ENCODE measurements at regions not wholly inside any gene's neighbourhood (a gene's known extent, or its start where the extent isn't known, plus 50 kb on each side); places are given as distances from the start of the nearest gene placed in this dataset.

GRCh38 chr4:14844061-14844460 is 158.2 kb upstream of the CPEB2 start:
- no CpG with 5 or more reads among the region's 4 CpGs for WGBS (ENCODE audit: extremely low coverage, insufficient coverage, insufficient read length)
- Histone ChIP-seq H2BK120ac (ENCODE audit: insufficient read depth, low read length, poor library complexity) (no peak overlapping the region), H3K9ac (ENCODE audit: low read length) (no peak overlapping the region)

GRCh38 chr4:14848229-14848628 is 154.1 kb upstream of the CPEB2 start:
- Histone ChIP-seq H3K4me3 (ENCODE audit: low read depth, low read length) (no peak overlapping the region), H2AK5ac (ENCODE audit: low read length) (no peak overlapping the region), H3K36me3 (ENCODE audit: control insufficient read depth in 1 of 2, insufficient read depth in 2 of 2, low read length in 2 of 2) (no peaks in the 10 kb centered on the region), H3K27me3 (ENCODE audit: insufficient read depth, low read length) (no peaks in the 10 kb centered on the region), H4K91ac (ENCODE audit: low read depth, low read length) (no peak overlapping the region), H2BK120ac (ENCODE audit: insufficient read depth, low read length, poor library complexity) (no peak overlapping the region), H3K9me3 (ENCODE audit: insufficient read depth, low read depth, low read length) (no peaks in the 10 kb centered on the region), H3K23ac (ENCODE audit: low read length) (no peak overlapping the region), H3K79me2 (ENCODE audit: control insufficient read depth, insufficient read depth, low read length, poor library complexity) (no peaks in the 10 kb centered on the region), H3K4ac (ENCODE audit: low read depth, low read length) (no peak overlapping the region), H3K14ac (ENCODE audit: low read length) (no peak overlapping the region), H4K8ac (ENCODE audit: low read depth, low read length) (no peak overlapping the region), H3K4me1 (ENCODE audit: control insufficient read depth in 1 of 2, insufficient read depth in 2 of 2, low read length in 2 of 2) (no peaks in the 10 kb centered on the region), H3K4me2 (ENCODE audit: low read length) (no peak overlapping the region), H3K79me1 (ENCODE audit: low read length) (no peaks in the 10 kb centered on the region), H4K12ac (ENCODE audit: low read depth, low read length) (no peak overlapping the region), H2BK5ac (ENCODE audit: low read depth, low read length, poor library complexity) (no peak overlapping the region), H3K18ac (ENCODE audit: low read length) (no peak overlapping the region), H3K27ac (ENCODE audit: low read depth, low read length) (no peak overlapping the region), H2AFZ (ENCODE audit: insufficient read depth, low read length, poor library complexity) (no peak overlapping the region), H2BK12ac (ENCODE audit: low read length) (no peak overlapping the region), H3K9ac (ENCODE audit: low read length) (no peak overlapping the region)
- no peak for DNase-seq
- WGBS (ENCODE audit: extremely low coverage, insufficient coverage, insufficient read length) = no CpG with 5 or more reads among the region's 2 CpGs

More at GRCh38 chr4:14844061-14844460, 158.2 kb upstream of the CPEB2 start:
- DNase-seq = no peak
- Histone ChIP-seq H3K4ac (ENCODE audit: low read depth, low read length) (no peak overlapping the region), H3K27me3 (ENCODE audit: insufficient read depth, low read length) (no peaks in the 10 kb centered on the region), H3K4me3 (ENCODE audit: low read depth, low read length) (no peak overlapping the region), H2BK5ac (ENCODE audit: low read depth, low read length, poor library complexity) (no peak overlapping the region), H2AK5ac (ENCODE audit: low read length) (no peak overlapping the region), H3K36me3 (ENCODE audit: control insufficient read depth in 1 of 2, insufficient read depth in 2 of 2, low read length in 2 of 2) (no peaks in the 10 kb centered on the region), H3K18ac (ENCODE audit: low read length) (no peak overlapping the region), H3K9me3 (ENCODE audit: insufficient read depth, low read depth, low read length) (no peaks in the 10 kb centered on the region), H3K23ac (ENCODE audit: low read length) (no peak overlapping the region), H2AFZ (ENCODE audit: insufficient read depth, low read length, poor library complexity) (no peak overlapping the region), H3K27ac (ENCODE audit: low read depth, low read length) (no peak overlapping the region), H3K4me1 (ENCODE audit: control insufficient read depth in 1 of 2, insufficient read depth in 2 of 2, low read length in 2 of 2) (no peaks in the 10 kb centered on the region), H3K79me2 (ENCODE audit: control insufficient read depth, insufficient read depth, low read length, poor library complexity) (no peaks in the 10 kb centered on the region), H3K14ac (ENCODE audit: low read length) (no peak overlapping the region), H3K79me1 (ENCODE audit: low read length) (no peaks in the 10 kb centered on the region), H4K91ac (ENCODE audit: low read depth, low read length) (no peak overlapping the region), H3K4me2 (ENCODE audit: low read length) (no peak overlapping the region), H2BK12ac (ENCODE audit: low read length) (no peak overlapping the region), H4K12ac (ENCODE audit: low read depth, low read length) (no peak overlapping the region), H4K8ac (ENCODE audit: low read depth, low read length) (no peak overlapping the region)

GRCh38 chr4:14850455-14851097 is 151.7 kb upstream of the CPEB2 start:
- WGBS (ENCODE audit: extremely low coverage, insufficient coverage, insufficient read length) = no CpG with 5 or more reads among the region's 1 CpG
- no peaks in the 10 kb centered on the region for H3K79me2 ChIP-seq (ENCODE audit: control insufficient read depth, insufficient read depth, low read length, poor library complexity)

GRCh38 chr4:14853176-14853943 is 148.9 kb upstream of the CPEB2 start:
- Histone ChIP-seq H3K27me3 (ENCODE audit: insufficient read depth, low read length) (no peaks in the 10 kb centered on the region), H4K8ac (ENCODE audit: low read depth, low read length) (no peak overlapping the region), H3K4me2 (ENCODE audit: low read length) (no peak overlapping the region), H3K9me3 (ENCODE audit: insufficient read depth, low read depth, low read length) (no peaks in the 10 kb centered on the region), H2BK12ac (ENCODE audit: low read length) (no peak overlapping the region), H3K23ac (ENCODE audit: low read length) (no peak overlapping the region), H3K27ac (ENCODE audit: low read depth, low read length) (no peak overlapping the region), H4K91ac (ENCODE audit: low read depth, low read length) (no peak overlapping the region), H2BK5ac (ENCODE audit: low read depth, low read length, poor library complexity) (no peak overlapping the region), H3K9ac (ENCODE audit: low read length) (no peak overlapping the region), H3K79me2 (ENCODE audit: control insufficient read depth, insufficient read depth, low read length, poor library complexity) (no peaks in the 10 kb centered on the region), H3K79me1 (ENCODE audit: low read length) (no peaks in the 10 kb centered on the region), H3K4me3 (ENCODE audit: low read depth, low read length) (no peak overlapping the region), H3K14ac (ENCODE audit: low read length) (no peak overlapping the region), H3K4ac (ENCODE audit: low read depth, low read length) (no peak overlapping the region), H2BK120ac (ENCODE audit: insufficient read depth, low read length, poor library complexity) (no peak overlapping the region), H3K36me3 (ENCODE audit: control insufficient read depth in 1 of 2, insufficient read depth in 2 of 2, low read length in 2 of 2) (no peaks in the 10 kb centered on the region), H3K4me1 (ENCODE audit: control insufficient read depth in 1 of 2, insufficient read depth in 2 of 2, low read length in 2 of 2) (no peaks in the 10 kb centered on the region), H3K18ac (ENCODE audit: low read length) (no peak overlapping the region), H4K12ac (ENCODE audit: low read depth, low read length) (no peak overlapping the region), H2AFZ (ENCODE audit: insufficient read depth, low read length, poor library complexity) (no peak overlapping the region), H2AK5ac (ENCODE audit: low read length) (no peak overlapping the region)
- peak in 1 of 2 donors; percentile 53 for DNase-seq
- no CpG with 5 or more reads among the region's 2 CpGs for WGBS (ENCODE audit: extremely low coverage, insufficient coverage, insufficient read length)

More at GRCh38 chr4:14850455-14851097, 151.7 kb upstream of the CPEB2 start:
- Histone ChIP-seq H3K18ac (ENCODE audit: low read length) (no peak overlapping the region), H3K79me1 (ENCODE audit: low read length) (no peaks in the 10 kb centered on the region), H3K27ac (ENCODE audit: low read depth, low read length) (no peak overlapping the region), H3K36me3 (ENCODE audit: control insufficient read depth in 1 of 2, insufficient read depth in 2 of 2, low read length in 2 of 2) (no peaks in the 10 kb centered on the region), H3K23ac (ENCODE audit: low read length) (no peak overlapping the region), H3K9me3 (ENCODE audit: insufficient read depth, low read depth, low read length) (no peaks in the 10 kb centered on the region), H4K91ac (ENCODE audit: low read depth, low read length) (no peak overlapping the region), H4K12ac (ENCODE audit: low read depth, low read length) (no peak overlapping the region), H2BK120ac (ENCODE audit: insufficient read depth, low read length, poor library complexity) (no peak overlapping the region), H2AK5ac (ENCODE audit: low read length) (no peak overlapping the region), H3K14ac (ENCODE audit: low read length) (no peak overlapping the region), H3K4me1 (ENCODE audit: control insufficient read depth in 1 of 2, insufficient read depth in 2 of 2, low read length in 2 of 2) (no peaks in the 10 kb centered on the region), H3K27me3 (ENCODE audit: insufficient read depth, low read length) (no peaks in the 10 kb centered on the region), H2AFZ (ENCODE audit: insufficient read depth, low read length, poor library complexity) (no peak overlapping the region), H3K4me3 (ENCODE audit: low read depth, low read length) (no peak overlapping the region), H4K8ac (ENCODE audit: low read depth, low read length) (no peak overlapping the region), H3K4ac (ENCODE audit: low read depth, low read length) (no peak overlapping the region), H2BK12ac (ENCODE audit: low read length) (no peak overlapping the region), H3K4me2 (ENCODE audit: low read length) (no peak overlapping the region), H2BK5ac (ENCODE audit: low read depth, low read length, poor library complexity) (no peak overlapping the region), H3K9ac (ENCODE audit: low read length) (no peak overlapping the region)
- DNase-seq = no peak

Measured in trophoblast cell (in vitro differentiated cells and primary cell).